ENCODE measurements at regions not wholly inside any gene's neighbourhood (a gene's known extent, or its start where the extent isn't known, plus 50 kb on each side); places are given as distances from the start of the nearest gene placed in this dataset.

DNA sequence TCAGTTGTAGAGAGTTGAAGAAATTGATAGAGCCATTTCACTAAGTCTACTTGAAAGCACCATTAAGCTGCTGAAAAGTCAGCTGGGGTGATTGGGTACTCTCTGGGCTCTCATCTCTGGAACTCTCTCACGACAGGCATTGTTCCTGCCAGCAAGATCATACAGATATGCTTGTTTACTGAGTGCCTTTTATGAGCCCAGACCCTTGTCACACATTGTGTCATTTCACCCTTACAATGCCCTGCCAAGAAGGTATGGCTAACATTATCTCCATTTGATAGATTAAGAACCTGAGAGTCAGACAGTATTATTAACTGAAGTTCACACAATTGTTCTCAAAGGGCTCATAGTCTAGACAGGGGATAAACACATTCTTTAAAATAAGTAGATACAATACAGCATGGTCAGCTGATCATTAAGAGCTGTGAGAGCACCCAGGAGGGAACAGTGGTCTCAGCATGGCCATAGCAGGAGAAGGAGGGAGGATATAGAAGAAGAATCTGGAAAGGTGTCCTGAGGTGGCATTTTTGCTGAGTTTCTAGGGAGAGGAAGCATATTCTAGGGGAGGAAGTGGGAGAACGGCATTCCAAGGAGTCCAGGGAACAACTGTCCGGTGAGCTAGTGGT, 580.5 kb downstream of the INSC start:
- TF ChIP-seq, protein P1, sequence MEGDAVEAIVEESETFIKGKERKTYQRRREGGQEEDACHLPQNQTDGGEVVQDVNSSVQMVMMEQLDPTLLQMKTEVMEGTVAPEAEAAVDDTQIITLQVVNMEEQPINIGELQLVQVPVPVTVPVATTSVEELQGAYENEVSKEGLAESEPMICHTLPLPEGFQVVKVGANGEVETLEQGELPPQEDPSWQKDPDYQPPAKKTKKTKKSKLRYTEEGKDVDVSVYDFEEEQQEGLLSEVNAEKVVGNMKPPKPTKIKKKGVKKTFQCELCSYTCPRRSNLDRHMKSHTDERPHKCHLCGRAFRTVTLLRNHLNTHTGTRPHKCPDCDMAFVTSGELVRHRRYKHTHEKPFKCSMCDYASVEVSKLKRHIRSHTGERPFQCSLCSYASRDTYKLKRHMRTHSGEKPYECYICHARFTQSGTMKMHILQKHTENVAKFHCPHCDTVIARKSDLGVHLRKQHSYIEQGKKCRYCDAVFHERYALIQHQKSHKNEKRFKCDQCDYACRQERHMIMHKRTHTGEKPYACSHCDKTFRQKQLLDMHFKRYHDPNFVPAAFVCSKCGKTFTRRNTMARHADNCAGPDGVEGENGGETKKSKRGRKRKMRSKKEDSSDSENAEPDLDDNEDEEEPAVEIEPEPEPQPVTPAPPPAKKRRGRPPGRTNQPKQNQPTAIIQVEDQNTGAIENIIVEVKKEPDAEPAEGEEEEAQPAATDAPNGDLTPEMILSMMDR (IDR thresholded peaks at IDR 0.05), result no peak
- TF ChIP-seq POLR2A (IDR thresholded peaks at IDR 0.05), result no peak
- TF ChIP-seq EP300 (IDR thresholded peaks at IDR 0.05; ENCODE audit: low read depth), result no peak
- no peak for TF ChIP-seq POLR2AphosphoS5 (IDR thresholded peaks at IDR 0.05)
